ENCODE measurements at regions not wholly inside any gene's neighbourhood (a gene's known extent, or its start where the extent isn't known, plus 50 kb on each side); places are given as distances from the start of the nearest gene placed in this dataset.

- TF ChIP-seq CTCF (IDR thresholded peaks at IDR 0.05 in 4 of 5, conservative IDR thresholded peaks at IDR 0.05 in 1 of 5): no peak
- no peak for TF ChIP-seq POLR2A (IDR thresholded peaks at IDR 0.05)
Observed at GRCh38 chr22:19577422-19577966, 53.3 kb upstream of the CLDN5 start.

Measured in gastrocnemius medialis (tissue), 4 donors.